ENCODE measurements at regions not wholly inside any gene's neighbourhood (a gene's known extent, or its start where the extent isn't known, plus 50 kb on each side); places are given as distances from the start of the nearest gene placed in this dataset.
"Not testable (repeated sequence)": the region's sequence is repeated elsewhere in the genome, so short reads cannot be mapped to it uniquely, and the experiment has no call there.

GRCh38 chr13:48833412-48833811, 142.3 kb upstream of the FNDC3A start:
- H3K27ac ChIP-seq (ENCODE audit: insufficient read depth, low read length, poor library complexity, severe bottlenecking) = no peak overlapping the region
- no peaks in the 10 kb centered on the region for H3K36me3 ChIP-seq (ENCODE audit: control insufficient read depth, insufficient read depth, low read length)
- no peaks in the 10 kb centered on the region for H3K27me3 ChIP-seq (ENCODE audit: control insufficient read depth, insufficient read depth, low read length)
- H3K27ac Mint-ChIP-seq = no peak overlapping the region
- H3K4me3 Mint-ChIP-seq = no peak overlapping the region
- H3K36me3 Mint-ChIP-seq = no peaks in the 10 kb centered on the region
- no peaks in the 10 kb centered on the region for H3K9me3 ChIP-seq (ENCODE audit: control insufficient read depth in 2 of 2, low read length in 2 of 2)
- H3K9me3 Mint-ChIP-seq = peaks cover 0 to 15% (median 5%) of the 10 kb centered on the region in 7 donors
- ATAC-seq (ENCODE audit: low read depth in 2 of 2) (no peak), DNase-seq (no peak)
- peaks cover 8 to 22% (median 18%) of the 10 kb centered on the region in 4 donors for H3K4me1 Mint-ChIP-seq
- no peak overlapping the region for H3K4me3 ChIP-seq (ENCODE audit: low read depth, low read length)
- peaks cover 5% of the 10 kb centered on the region for H3K27me3 Mint-ChIP-seq
- H3K4me1 ChIP-seq (ENCODE audit: control insufficient read depth, insufficient read depth, low read length, poor library complexity, severe bottlenecking) = peaks cover 11% of the 10 kb centered on the region

- H3K27me3 ChIP-seq (ENCODE audit: control insufficient read depth, insufficient read depth, low read length); H3K4me3 Mint-ChIP-seq; ATAC-seq (ENCODE audit: low read depth in 2 of 2); DNase-seq; H3K27ac Mint-ChIP-seq; H3K36me3 ChIP-seq (ENCODE audit: control insufficient read depth, insufficient read depth, low read length); H3K9me3 ChIP-seq (ENCODE audit: control insufficient read depth in 2 of 2, low read length in 2 of 2); H3K27ac ChIP-seq (ENCODE audit: insufficient read depth, low read length, poor library complexity, severe bottlenecking); H3K4me3 ChIP-seq (ENCODE audit: low read depth, low read length); H3K4me1 ChIP-seq (ENCODE audit: control insufficient read depth, insufficient read depth, low read length, poor library complexity, severe bottlenecking); H3K4me1 Mint-ChIP-seq; H3K36me3 Mint-ChIP-seq; H3K27me3 Mint-ChIP-seq: not testable (repeated sequence)
- H3K9me3 Mint-ChIP-seq = peaks cover 0 to 15% (median 5%) of the 10 kb centered on the region in 7 donors
Measured at GRCh38 chr13:48835326-48835725, 140.4 kb upstream of the FNDC3A start.

DNA sequence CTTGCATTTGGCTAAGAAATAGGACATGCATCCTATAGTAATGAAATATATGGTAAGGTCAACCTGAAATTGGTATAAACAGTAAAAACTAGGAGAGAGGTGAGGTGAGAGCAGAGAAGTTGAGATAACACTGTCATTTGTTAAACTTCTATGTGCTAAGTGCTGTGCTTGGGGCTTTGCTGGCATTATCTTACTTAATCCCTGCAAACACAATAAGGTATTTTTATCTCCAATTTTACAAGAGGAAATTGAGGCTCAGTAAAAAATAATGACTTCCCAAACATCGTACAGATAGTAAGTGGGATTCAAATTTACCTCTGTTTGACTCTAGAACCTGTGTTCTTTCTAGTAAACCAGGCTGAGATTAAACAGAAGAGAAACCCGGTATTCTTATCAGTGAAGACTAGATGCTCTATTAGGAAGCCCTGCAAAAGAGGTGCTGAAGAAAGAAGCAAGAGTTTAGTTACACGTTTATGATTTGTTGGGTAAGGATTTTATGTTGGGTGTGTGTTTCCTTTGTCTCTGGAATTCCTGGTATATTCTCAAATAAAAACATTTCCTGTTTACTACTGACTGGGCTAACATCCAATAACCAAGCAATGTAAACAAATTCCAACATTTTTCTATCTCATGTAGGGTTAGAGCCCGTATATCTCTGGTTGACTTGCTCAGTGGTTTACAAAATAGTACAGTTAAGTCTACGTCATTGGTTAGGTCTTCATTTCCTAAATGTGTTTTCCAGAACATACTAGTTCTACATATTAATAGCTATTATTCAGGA, 137.3 kb upstream of the FNDC3A start:
- H3K27ac Mint-ChIP-seq = no peak overlapping the region
- H3K9me3 Mint-ChIP-seq = peaks cover 0 to 10% (median 5%) of the 10 kb centered on the region in 7 donors
- H3K27me3 Mint-ChIP-seq = peaks cover 14% of the 10 kb centered on the region
- no peaks in the 10 kb centered on the region for H3K9me3 ChIP-seq (ENCODE audit: control insufficient read depth in 2 of 2, low read length in 2 of 2)
- H3K4me1 Mint-ChIP-seq = no peaks in the 10 kb centered on the region
- H3K4me3 ChIP-seq (ENCODE audit: low read depth, low read length) = no peak overlapping the region
- no peak overlapping the region for H3K4me3 Mint-ChIP-seq
- no peak for ATAC-seq (ENCODE audit: low read depth in 2 of 2)
- H3K4me1 ChIP-seq (ENCODE audit: control insufficient read depth, insufficient read depth, low read length, poor library complexity, severe bottlenecking) = no peaks in the 10 kb centered on the region
- H3K27me3 ChIP-seq (ENCODE audit: control insufficient read depth, insufficient read depth, low read length) = peaks cover 3% of the 10 kb centered on the region
- no peaks in the 10 kb centered on the region for H3K36me3 Mint-ChIP-seq
- no peaks in the 10 kb centered on the region for H3K36me3 ChIP-seq (ENCODE audit: control insufficient read depth, insufficient read depth, low read length)
- H3K27ac ChIP-seq (ENCODE audit: insufficient read depth, low read length, poor library complexity, severe bottlenecking) = no peak overlapping the region
- no peak for DNase-seq

GRCh38 chr13:48839171-48839570, 136.5 kb upstream of the FNDC3A start:
- Histone ChIP-seq H3K4me1 (ENCODE audit: control insufficient read depth, insufficient read depth, low read length, poor library complexity, severe bottlenecking) (no peaks in the 10 kb centered on the region), H3K36me3 (ENCODE audit: control insufficient read depth, insufficient read depth, low read length) (no peaks in the 10 kb centered on the region), H3K9me3 (ENCODE audit: control insufficient read depth in 2 of 2, low read length in 2 of 2) (no peaks in the 10 kb centered on the region), H3K4me3 (ENCODE audit: low read depth, low read length) (no peak overlapping the region), H3K27ac (ENCODE audit: insufficient read depth, low read length, poor library complexity, severe bottlenecking) (no peak overlapping the region), H3K27me3 (ENCODE audit: control insufficient read depth, insufficient read depth, low read length) (peaks cover 3% of the 10 kb centered on the region)
- no peaks in the 10 kb centered on the region for H3K36me3 Mint-ChIP-seq
- H3K4me1 Mint-ChIP-seq = no peaks in the 10 kb centered on the region
- H3K27me3 Mint-ChIP-seq = peaks cover 16% of the 10 kb centered on the region
- H3K27ac Mint-ChIP-seq = no peak overlapping the region
- peaks cover 0 to 8% (median 5%) of the 10 kb centered on the region in 7 donors for H3K9me3 Mint-ChIP-seq
- ATAC-seq (ENCODE audit: low read depth in 2 of 2) (no peak), DNase-seq (no peak)
- H3K4me3 Mint-ChIP-seq = no peak overlapping the region

- Histone ChIP-seq H3K9me3 (ENCODE audit: control insufficient read depth in 2 of 2, low read length in 2 of 2) (no peaks in the 10 kb centered on the region), H3K27me3 (ENCODE audit: control insufficient read depth, insufficient read depth, low read length) (peaks cover 3% of the 10 kb centered on the region), H3K4me1 (ENCODE audit: control insufficient read depth, insufficient read depth, low read length, poor library complexity, severe bottlenecking) (no peaks in the 10 kb centered on the region), H3K36me3 (ENCODE audit: control insufficient read depth, insufficient read depth, low read length) (no peaks in the 10 kb centered on the region), H3K4me3 (ENCODE audit: low read depth, low read length) (no peak overlapping the region), H3K27ac (ENCODE audit: insufficient read depth, low read length, poor library complexity, severe bottlenecking) (no peak overlapping the region)
- no peak overlapping the region for H3K4me3 Mint-ChIP-seq
- H3K27ac Mint-ChIP-seq = no peak overlapping the region
- no peak for DNase-seq
- no peaks in the 10 kb centered on the region for H3K36me3 Mint-ChIP-seq
- no peaks in the 10 kb centered on the region for H3K4me1 Mint-ChIP-seq
- peaks cover 0 to 4% (median 1%) of the 10 kb centered on the region in 7 donors for H3K9me3 Mint-ChIP-seq
- peaks cover 16% of the 10 kb centered on the region for H3K27me3 Mint-ChIP-seq
- ATAC-seq (ENCODE audit: low read depth in 2 of 2) = no peak
Measured at GRCh38 chr13:48840366-48840765, 135.3 kb upstream of the FNDC3A start.

DNA sequence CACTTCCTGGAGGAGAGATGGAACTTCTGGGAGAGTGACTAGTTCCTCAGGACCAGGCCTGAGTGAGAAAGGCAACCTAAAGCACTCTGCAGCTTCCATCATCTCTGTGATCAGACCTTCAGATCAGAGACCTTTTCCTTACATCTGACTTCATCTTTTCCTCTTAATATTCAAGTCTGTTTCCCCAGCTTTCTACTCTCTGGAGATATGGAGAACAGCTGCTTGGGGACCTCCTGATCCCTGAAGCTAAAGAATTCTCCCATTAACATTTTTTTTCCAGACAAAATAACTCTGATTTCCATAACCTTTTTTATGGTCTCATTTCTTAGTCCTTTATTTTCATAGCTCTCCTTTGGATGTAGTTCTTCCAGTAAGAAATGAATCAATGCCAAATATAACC, 133.4 kb upstream of the FNDC3A start:
- peaks cover 0 to 2% (median 0%) of the 10 kb centered on the region in 7 donors for H3K9me3 Mint-ChIP-seq
- Histone ChIP-seq H3K27me3 (ENCODE audit: control insufficient read depth, insufficient read depth, low read length) (peaks cover 3% of the 10 kb centered on the region), H3K9me3 (ENCODE audit: control insufficient read depth in 2 of 2, low read length in 2 of 2) (no peaks in the 10 kb centered on the region), H3K27ac (ENCODE audit: insufficient read depth, low read length, poor library complexity, severe bottlenecking) (no peak overlapping the region), H3K4me1 (ENCODE audit: control insufficient read depth, insufficient read depth, low read length, poor library complexity, severe bottlenecking) (no peaks in the 10 kb centered on the region), H3K4me3 (ENCODE audit: low read depth, low read length) (no peak overlapping the region), H3K36me3 (ENCODE audit: control insufficient read depth, insufficient read depth, low read length) (no peaks in the 10 kb centered on the region)
- no peak overlapping the region for H3K4me3 Mint-ChIP-seq
- ATAC-seq (ENCODE audit: low read depth in 2 of 2) = no peak
- H3K36me3 Mint-ChIP-seq = no peaks in the 10 kb centered on the region
- H3K4me1 Mint-ChIP-seq = no peaks in the 10 kb centered on the region
- no peak for DNase-seq
- H3K27me3 Mint-ChIP-seq = peaks cover 16% of the 10 kb centered on the region
- H3K27ac Mint-ChIP-seq = no peak overlapping the region

DNA sequence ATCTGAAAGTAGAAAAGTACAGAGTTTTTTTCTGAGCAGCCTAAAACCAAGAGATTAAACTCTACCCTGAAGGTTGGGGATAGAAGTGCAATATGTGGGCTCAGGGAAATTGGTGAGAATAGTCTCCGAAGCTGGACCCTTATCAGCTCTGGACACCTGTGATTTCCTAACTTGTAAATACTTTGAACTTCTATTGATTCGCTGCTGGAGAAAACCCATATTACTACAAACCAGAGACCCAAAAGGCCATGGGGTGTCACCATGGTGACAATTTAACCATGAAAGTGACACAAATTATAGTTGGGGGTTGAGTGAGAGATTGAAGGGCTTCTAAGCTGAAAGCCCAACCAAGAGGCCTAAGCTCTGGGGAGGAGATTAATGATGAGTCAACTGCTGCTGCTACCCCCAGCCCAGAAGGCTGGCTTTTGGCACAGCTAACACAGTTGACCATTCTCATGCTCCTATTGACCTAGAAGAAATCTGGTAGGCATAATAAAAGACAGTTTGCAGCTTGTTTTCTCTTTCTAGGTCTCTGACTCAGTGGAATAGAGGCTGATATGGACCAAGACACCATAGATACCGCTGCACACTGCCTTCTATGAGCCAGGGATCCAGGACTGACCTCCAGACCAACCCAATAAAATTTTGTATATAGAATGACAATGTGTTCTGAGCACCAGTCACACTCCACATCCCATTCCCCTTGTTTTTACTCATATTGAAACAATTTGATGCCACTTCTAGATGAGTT, 131.9 kb upstream of the FNDC3A start:
- no peak overlapping the region for H3K4me3 ChIP-seq (ENCODE audit: low read depth, low read length)
- no peak for DNase-seq
- no peak overlapping the region for H3K4me3 Mint-ChIP-seq
- no peaks in the 10 kb centered on the region for H3K4me1 ChIP-seq (ENCODE audit: control insufficient read depth, insufficient read depth, low read length, poor library complexity, severe bottlenecking)
- no peak for ATAC-seq (ENCODE audit: low read depth in 2 of 2)
- no peak overlapping the region for H3K27ac Mint-ChIP-seq
- no peaks in the 10 kb centered on the region for H3K36me3 Mint-ChIP-seq
- H3K36me3 ChIP-seq (ENCODE audit: control insufficient read depth, insufficient read depth, low read length) = no peaks in the 10 kb centered on the region
- peaks cover 0 to 2% (median 0%) of the 10 kb centered on the region in 7 donors for H3K9me3 Mint-ChIP-seq
- peaks cover 10% of the 10 kb centered on the region for H3K27me3 Mint-ChIP-seq
- H3K9me3 ChIP-seq (ENCODE audit: control insufficient read depth in 2 of 2, low read length in 2 of 2) = no peaks in the 10 kb centered on the region
- H3K27ac ChIP-seq (ENCODE audit: insufficient read depth, low read length, poor library complexity, severe bottlenecking) = no peak overlapping the region
- H3K27me3 ChIP-seq (ENCODE audit: control insufficient read depth, insufficient read depth, low read length) = no peaks in the 10 kb centered on the region
- H3K4me1 Mint-ChIP-seq = no peaks in the 10 kb centered on the region
